Activated naive CD4-positive, alpha-beta T cell treated with anti-CD3 and anti-CD28 coated beads, Interleukin-2, amount 10 ng/mL, durations not matched to agents 7 days and 5 days (primary cell): ENCODE measurements at regions not wholly inside any gene's neighbourhood (a gene's known extent, or its start where the extent isn't known, plus 50 kb on each side); places are given as distances from the start of the nearest gene placed in this dataset.

ENCODE experiments used
- CTCF ChIA-PET: fragments of 350-600 bp; sonication (Branson Sonifier 250); formaldehyde crosslinking; loops from one replicate; lab custom pipeline; 2021; ENCODE audit warnings: antibody characterized with exemption; lab: Charles Lee
- DNase-seq: peaks from one replicate; pipeline ENCODE4 v3.0.0-alpha.2; 2020
- H3K27ac Mint-ChIP-seq: one replicate; pipeline ENCODE4 v1.8.0; 2021; ENCODE audit warnings: mild to moderate bottlenecking, moderate library complexity, mixed read lengths
- H3K27me3 Mint-ChIP-seq: one replicate; pipeline ENCODE4 v1.8.0; 2021; ENCODE audit warnings: mild to moderate bottlenecking, mixed read lengths
- H3K36me3 Mint-ChIP-seq: one replicate; pipeline ENCODE4 v1.8.0; 2021; ENCODE audit warnings: mixed read lengths
- H3K4me1 Mint-ChIP-seq: one replicate; pipeline ENCODE4 v1.8.0; 2021; ENCODE audit warnings: mixed read lengths
- H3K4me3 Mint-ChIP-seq: one replicate; pipeline ENCODE4 v1.8.0; 2021; ENCODE audit warnings: mild to moderate bottlenecking, moderate library complexity, mixed read lengths
- H3K9me3 Mint-ChIP-seq: one replicate; pipeline ENCODE4 v1.8.0; 2021; ENCODE audit warnings: mixed read lengths

- CTCF ChIA-PET, result interaction anchor here (1.6 kb wide), 1 partner anchor 49 kb away, joined by 3 read pairs; no protein-coding TSS in a partner anchor
- Mint-ChIP-seq H3K4me1 (no peaks in the 10 kb centered on the region), H3K9me3 (peaks cover 11% of the 10 kb centered on the region), H3K27ac (no peak overlapping the region), H3K4me3 (no peak overlapping the region), H3K36me3 (no peaks in the 10 kb centered on the region), H3K27me3 (no peaks in the 10 kb centered on the region)
- DNase-seq, result no peak
Measured at GRCh38 chr1:29842130-29842529, 605.8 kb downstream of the PTPRU start.

- H3K27me3 Mint-ChIP-seq, result no peaks in the 10 kb centered on the region
- CTCF ChIA-PET, result interaction anchor here (0.9 kb wide), 1 partner anchor 10 kb away, joined by 3 read pairs; no protein-coding TSS in a partner anchor
- DNase-seq, result no peak
- peaks cover 11% of the 10 kb centered on the region for H3K9me3 Mint-ChIP-seq
- no peak overlapping the region for H3K27ac Mint-ChIP-seq
- H3K4me3 Mint-ChIP-seq, result no peak overlapping the region
- no peaks in the 10 kb centered on the region for H3K4me1 Mint-ChIP-seq
- no peaks in the 10 kb centered on the region for H3K36me3 Mint-ChIP-seq
Measured at GRCh38 chr1:29839726-29840125, 603.4 kb downstream of the PTPRU start.

DNA sequence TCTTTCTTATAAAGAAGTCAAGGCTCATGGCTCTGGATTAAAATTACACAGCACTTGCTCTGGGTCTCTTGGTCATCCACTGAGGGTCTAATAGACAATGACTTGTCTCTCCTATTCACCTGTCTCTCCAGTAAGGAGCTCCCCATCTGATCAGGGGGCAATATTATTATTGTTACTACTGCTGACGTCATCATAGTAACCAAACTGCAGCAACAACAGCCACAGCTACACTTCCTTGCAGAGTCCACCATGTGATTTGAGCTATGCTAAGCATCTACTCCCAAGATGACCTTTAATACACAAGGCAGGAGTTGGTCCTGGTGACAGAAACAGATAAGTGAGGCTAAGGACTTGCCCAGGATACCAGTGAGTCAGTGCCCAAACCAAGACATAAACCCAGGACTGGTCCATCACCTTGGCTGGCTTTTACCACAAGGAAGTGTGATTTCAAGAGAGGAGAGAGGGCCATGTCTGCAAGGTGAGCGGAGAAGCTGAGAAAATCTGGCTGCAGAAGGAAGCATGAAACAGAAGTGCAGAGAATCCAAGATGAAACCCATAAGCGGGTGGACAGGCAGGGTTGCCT lies 602.5 kb downstream of the PTPRU start:
- CTCF ChIA-PET, result interaction anchor here (0.9 kb wide), 1 partner anchor 10 kb away, joined by 3 read pairs; no protein-coding TSS in a partner anchor
- no peaks in the 10 kb centered on the region for H3K27me3 Mint-ChIP-seq

DNA sequence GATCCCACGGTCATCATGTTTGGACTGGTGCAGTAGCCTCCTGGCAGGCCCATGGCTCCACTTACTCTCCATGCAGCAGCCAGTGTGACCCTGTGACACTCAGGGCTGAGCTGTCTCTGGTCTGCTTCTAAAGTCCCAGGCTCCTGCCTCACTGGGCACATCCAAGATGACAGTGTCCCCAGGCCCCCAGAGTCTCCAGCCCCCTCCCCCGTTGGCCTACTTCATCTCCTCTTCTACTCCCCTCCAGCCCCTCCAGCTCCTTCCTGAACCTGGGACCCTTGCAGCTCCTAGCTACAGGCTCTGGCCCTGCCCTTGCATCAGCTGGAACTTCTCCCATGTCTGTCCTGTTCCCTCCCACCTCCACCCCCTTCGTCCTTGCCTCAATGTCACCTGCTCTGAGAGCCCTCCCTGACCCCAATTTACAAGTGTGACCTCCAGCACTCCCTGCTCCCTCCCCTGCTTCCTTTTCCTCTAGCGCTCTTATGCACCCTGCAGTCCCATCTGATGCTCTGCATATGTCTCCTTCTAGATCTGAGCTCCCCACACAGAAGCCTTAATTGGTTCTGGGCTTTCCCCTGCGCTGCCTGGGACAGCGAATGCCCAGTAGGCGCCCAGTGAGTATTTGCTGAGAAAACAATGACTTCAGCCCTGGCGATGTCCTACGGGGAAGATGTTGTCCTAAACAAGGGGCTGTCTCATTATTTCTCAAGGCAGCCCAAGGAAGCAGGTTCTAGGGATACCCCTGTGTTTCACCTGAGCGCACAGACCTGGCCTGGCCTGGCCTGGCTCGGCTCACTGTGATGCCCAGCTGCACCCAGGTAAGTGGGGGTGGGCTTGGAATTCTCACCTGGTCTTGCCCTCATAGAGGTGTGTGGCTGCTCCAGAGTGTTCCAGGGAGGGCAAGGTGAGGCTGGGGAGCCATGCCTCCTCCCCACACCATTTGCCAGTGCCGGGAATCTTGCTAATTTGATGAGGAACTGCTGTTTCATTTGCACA lies 600.6 kb downstream of the PTPRU start:
- no peaks in the 10 kb centered on the region for H3K36me3 Mint-ChIP-seq
- no peaks in the 10 kb centered on the region for H3K27me3 Mint-ChIP-seq
- no peak overlapping the region for H3K4me3 Mint-ChIP-seq
- CTCF ChIA-PET, result no interaction called here
- no peak overlapping the region for H3K27ac Mint-ChIP-seq
- no peaks in the 10 kb centered on the region for H3K4me1 Mint-ChIP-seq
- H3K9me3 Mint-ChIP-seq, result peaks cover 6% of the 10 kb centered on the region
- no peak for DNase-seq

More for the DNA sequence above, 602.5 kb downstream of the PTPRU start:
- Mint-ChIP-seq H3K27ac (no peak overlapping the region), H3K4me1 (no peaks in the 10 kb centered on the region), H3K4me3 (no peak overlapping the region), H3K36me3 (no peaks in the 10 kb centered on the region), H3K9me3 (peaks cover 11% of the 10 kb centered on the region)
- no peak for DNase-seq

DNA sequence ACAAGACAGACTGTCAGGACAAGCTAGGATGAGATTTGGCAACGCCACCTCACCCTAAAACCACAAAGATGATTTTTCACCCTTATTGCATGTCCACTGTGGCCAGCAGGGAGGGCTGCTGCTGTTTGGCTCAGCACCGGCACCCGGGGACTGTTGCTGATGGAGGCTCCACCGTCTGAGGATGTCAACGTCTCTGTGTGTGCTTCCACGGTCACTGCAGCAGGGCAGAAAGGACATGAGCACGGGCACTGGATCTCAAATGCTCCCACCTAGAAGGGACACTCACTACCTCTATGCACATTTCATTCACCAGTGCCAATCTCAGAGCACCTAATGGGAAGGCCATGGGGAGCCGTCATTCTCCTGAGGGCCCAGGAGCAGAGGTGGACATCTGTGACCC lies 599.6 kb downstream of the PTPRU start:
- Mint-ChIP-seq H3K27ac (no peak overlapping the region), H3K36me3 (no peaks in the 10 kb centered on the region), H3K4me3 (no peak overlapping the region), H3K4me1 (no peaks in the 10 kb centered on the region), H3K9me3 (no peaks in the 10 kb centered on the region), H3K27me3 (no peaks in the 10 kb centered on the region)
- DNase-seq, result no peak
- CTCF ChIA-PET, result no interaction called here

DNA sequence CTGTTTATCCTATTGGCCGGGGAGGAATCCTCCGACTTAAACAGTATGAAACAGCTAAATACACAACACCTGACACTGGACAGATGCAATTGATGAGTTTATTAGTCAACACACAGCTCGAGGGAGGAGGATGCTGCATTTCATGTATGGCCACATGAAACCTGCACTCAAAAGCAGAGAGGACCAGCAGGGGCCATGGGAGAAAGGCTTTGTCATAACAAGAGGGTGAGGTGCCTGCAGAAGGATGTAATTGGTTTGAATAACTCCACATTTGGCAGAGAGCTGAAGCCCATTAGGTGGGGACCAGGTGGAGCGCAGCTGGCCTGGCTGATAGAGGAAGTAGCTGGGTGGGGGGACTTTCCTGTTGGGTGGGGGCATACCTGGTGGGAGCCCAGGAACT lies 599.1 kb downstream of the PTPRU start:
- DNase-seq, result no peak
- Mint-ChIP-seq H3K27me3 (no peaks in the 10 kb centered on the region), H3K4me1 (no peaks in the 10 kb centered on the region), H3K9me3 (no peaks in the 10 kb centered on the region), H3K4me3 (no peak overlapping the region), H3K36me3 (no peaks in the 10 kb centered on the region), H3K27ac (no peak overlapping the region)
- CTCF ChIA-PET, result no interaction called here

- DNase-seq, result no peak
- no peaks in the 10 kb centered on the region for H3K9me3 Mint-ChIP-seq
- H3K27me3 Mint-ChIP-seq, result no peaks in the 10 kb centered on the region
- no peaks in the 10 kb centered on the region for H3K36me3 Mint-ChIP-seq
- CTCF ChIA-PET, result no interaction called here
- no peak overlapping the region for H3K4me3 Mint-ChIP-seq
- H3K27ac Mint-ChIP-seq, result no peak overlapping the region
- no peaks in the 10 kb centered on the region for H3K4me1 Mint-ChIP-seq
Measured at GRCh38 chr1:29833581-29833980, 597.3 kb downstream of the PTPRU start.

DNA sequence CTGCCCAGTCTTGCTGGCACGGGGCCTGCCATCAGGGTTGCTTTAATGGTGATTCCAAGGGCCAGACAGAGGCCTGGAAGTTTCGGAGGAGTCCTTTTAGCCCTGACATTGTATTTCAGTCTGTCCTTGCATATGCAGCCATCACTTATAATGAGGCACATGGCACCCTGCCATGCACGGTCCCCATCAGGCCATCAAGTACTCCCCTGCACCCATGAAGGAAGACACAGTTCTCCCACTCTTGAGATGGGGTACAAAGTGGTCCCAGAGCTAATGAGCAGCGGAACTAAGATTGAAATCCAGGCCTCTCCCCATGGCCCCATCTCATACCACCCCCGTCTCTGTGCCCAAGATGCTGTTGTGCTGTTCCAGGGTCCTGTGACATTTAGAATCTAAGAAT lies 596.6 kb downstream of the PTPRU start:
- H3K9me3 Mint-ChIP-seq, result no peaks in the 10 kb centered on the region
- no peaks in the 10 kb centered on the region for H3K27me3 Mint-ChIP-seq
- DNase-seq, result no peak
- no peak overlapping the region for H3K27ac Mint-ChIP-seq
- H3K36me3 Mint-ChIP-seq, result no peaks in the 10 kb centered on the region
- H3K4me3 Mint-ChIP-seq, result no peak overlapping the region
- CTCF ChIA-PET, result no interaction called here
- no peaks in the 10 kb centered on the region for H3K4me1 Mint-ChIP-seq

DNA sequence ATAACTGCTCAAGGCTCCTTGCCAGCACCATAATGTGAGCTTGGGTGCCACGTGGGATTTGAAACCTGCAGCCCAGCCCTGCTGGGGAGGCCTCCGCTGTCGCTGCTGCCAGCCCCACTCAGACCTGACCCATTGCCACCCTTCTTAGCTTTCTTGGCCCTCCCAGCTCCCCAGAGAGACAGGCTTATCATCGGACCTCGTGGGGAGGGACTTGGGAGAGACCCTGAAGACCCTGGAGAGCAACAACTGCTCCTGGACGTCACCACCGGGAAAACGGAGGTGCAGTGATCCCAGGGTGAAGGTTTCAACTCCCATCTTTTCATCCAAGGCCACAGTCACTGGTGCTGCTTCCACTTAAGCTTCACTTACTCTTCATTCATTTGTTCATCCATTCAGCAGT lies 596.1 kb downstream of the PTPRU start:
- Mint-ChIP-seq H3K4me3 (no peak overlapping the region), H3K9me3 (no peaks in the 10 kb centered on the region), H3K27me3 (no peaks in the 10 kb centered on the region), H3K27ac (no peak overlapping the region), H3K36me3 (no peaks in the 10 kb centered on the region), H3K4me1 (no peaks in the 10 kb centered on the region)
- CTCF ChIA-PET, result no interaction called here
- DNase-seq, result no peak

- Mint-ChIP-seq H3K4me1 (no peaks in the 10 kb centered on the region), H3K27ac (no peak overlapping the region), H3K4me3 (no peak overlapping the region), H3K36me3 (no peaks in the 10 kb centered on the region), H3K9me3 (no peaks in the 10 kb centered on the region), H3K27me3 (no peaks in the 10 kb centered on the region)
- CTCF ChIA-PET, result no interaction called here
- DNase-seq, result no peak
Measured at GRCh38 chr1:29831500-29832117, 595.3 kb downstream of the PTPRU start.

- Mint-ChIP-seq H3K27ac (no peak overlapping the region), H3K27me3 (no peaks in the 10 kb centered on the region)
Measured at GRCh38 chr1:29830916-29831315, 594.6 kb downstream of the PTPRU start.

DNA sequence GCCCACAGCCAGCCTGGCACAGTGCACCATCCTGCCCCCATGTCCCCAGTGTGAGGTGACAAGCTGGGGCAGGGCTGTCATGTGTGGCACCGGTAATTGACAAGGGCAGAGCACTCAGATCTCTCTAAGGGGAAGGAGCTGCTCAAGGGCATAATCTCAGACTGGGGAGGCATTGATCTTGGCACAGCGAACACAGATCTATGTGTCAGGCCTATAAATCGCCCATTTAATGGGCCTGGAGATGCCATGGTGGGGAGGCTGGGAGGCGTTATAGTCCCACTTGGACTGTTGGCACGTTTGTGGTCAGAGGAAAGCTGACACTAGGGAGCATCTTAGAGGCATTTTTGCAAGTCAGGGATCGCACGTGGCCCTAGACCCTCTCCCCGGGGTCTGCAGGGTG lies 594.1 kb downstream of the PTPRU start:
- Mint-ChIP-seq H3K27me3 (no peaks in the 10 kb centered on the region), H3K27ac (no peak overlapping the region)

More at GRCh38 chr1:29830916-29831315, 594.6 kb downstream of the PTPRU start:
- H3K4me3 Mint-ChIP-seq, result no peak overlapping the region
- no peaks in the 10 kb centered on the region for H3K9me3 Mint-ChIP-seq
- CTCF ChIA-PET, result no interaction called here
- no peaks in the 10 kb centered on the region for H3K36me3 Mint-ChIP-seq
- no peak for DNase-seq
- H3K4me1 Mint-ChIP-seq, result no peaks in the 10 kb centered on the region

DNA sequence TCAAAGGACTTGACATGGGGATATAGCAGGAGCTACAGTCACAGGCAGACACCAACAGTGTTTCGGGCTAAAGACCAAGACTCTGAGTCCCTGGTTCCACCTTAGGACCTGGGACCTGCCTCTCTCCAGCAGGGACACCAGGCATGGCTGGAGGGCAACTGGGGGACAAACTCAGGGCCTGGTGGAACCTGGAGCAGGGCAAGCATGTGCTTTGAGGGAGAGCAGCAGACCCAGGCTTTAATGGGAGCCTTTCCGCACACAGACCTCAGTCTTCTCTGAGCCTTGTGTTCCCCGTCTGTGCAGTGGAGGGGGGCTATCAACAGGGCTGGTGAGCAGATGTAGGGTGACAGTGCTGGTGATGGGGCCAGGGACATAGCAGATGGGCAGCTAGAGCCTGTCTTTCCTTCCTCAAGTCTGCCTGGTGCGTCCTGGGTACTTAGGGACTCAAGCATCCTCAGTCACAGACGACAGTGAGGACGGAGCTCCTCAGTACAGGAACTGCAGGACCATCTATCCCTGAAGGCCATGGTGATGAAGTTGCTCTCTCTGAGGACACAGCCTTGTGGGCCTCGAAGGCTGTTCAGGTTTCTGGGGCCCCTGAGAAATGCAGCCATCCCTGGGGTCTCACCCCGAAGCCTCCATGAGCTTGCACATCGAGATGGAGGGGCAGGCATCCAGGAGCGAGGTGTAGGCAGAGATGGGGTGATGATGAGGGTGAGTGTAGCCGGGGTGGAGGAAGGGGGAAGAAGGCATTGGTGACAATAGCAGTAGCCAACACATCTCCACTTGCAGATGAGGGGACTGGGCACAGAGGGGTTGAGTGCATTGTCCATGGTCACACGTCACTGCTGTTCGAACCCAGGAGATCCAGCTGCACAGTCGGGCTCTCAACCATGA lies 593.4 kb downstream of the PTPRU start:
- CTCF ChIA-PET, result no interaction called here
- no peaks in the 10 kb centered on the region for H3K36me3 Mint-ChIP-seq

More for the DNA sequence above, 594.1 kb downstream of the PTPRU start:
- no peak for DNase-seq
- no peak overlapping the region for H3K4me3 Mint-ChIP-seq
- H3K9me3 Mint-ChIP-seq, result no peaks in the 10 kb centered on the region
- no peaks in the 10 kb centered on the region for H3K4me1 Mint-ChIP-seq
- no peaks in the 10 kb centered on the region for H3K36me3 Mint-ChIP-seq
- CTCF ChIA-PET, result no interaction called here

More for the DNA sequence above, 593.4 kb downstream of the PTPRU start:
- Mint-ChIP-seq H3K27me3 (no peaks in the 10 kb centered on the region), H3K4me3 (no peak overlapping the region), H3K4me1 (no peaks in the 10 kb centered on the region), H3K27ac (no peak overlapping the region), H3K9me3 (no peaks in the 10 kb centered on the region)
- DNase-seq, result no peak
